ENCODE measurements at regions not wholly inside any gene's neighbourhood (a gene's known extent, or its start where the extent isn't known, plus 50 kb on each side); places are given as distances from the start of the nearest gene placed in this dataset.

- H3K4me3 ChIP-seq (replicated peaks in 1 of 2; ENCODE audit: low read depth in 2 of 2, low read length in 2 of 2): no peak overlapping the region
- peak; percentile 15 to 58 for DNase-seq (ENCODE audit: low read depth in 2 of 2)
- TF ChIP-seq CTCF (IDR thresholded peaks at IDR 0.05; ENCODE audit: low read depth, low read length): no peak
These were observed 258.0 kb upstream of the DDHD1 start for GRCh38 chr14:53411125-53411524.

GRCh38 chr14:53409969-53410368 lies 256.8 kb upstream of the DDHD1 start:
- H3K4me3 ChIP-seq (replicated peaks in 1 of 2; ENCODE audit: low read depth in 2 of 2, low read length in 2 of 2): no peak overlapping the region
- TF ChIP-seq CTCF (IDR thresholded peaks at IDR 0.05; ENCODE audit: low read depth, low read length): no peak
- peak in 1 of 2 donors; percentile 70 for DNase-seq (ENCODE audit: low read depth in 2 of 2)

- no peak for TF ChIP-seq CTCF (IDR thresholded peaks at IDR 0.05; ENCODE audit: low read depth, low read length)
- H3K4me3 ChIP-seq (replicated peaks in 1 of 2; ENCODE audit: low read depth in 2 of 2, low read length in 2 of 2): no peak overlapping the region
- DNase-seq (ENCODE audit: low read depth in 2 of 2): no peak
These were observed 256.2 kb upstream of the DDHD1 start for GRCh38 chr14:53409289-53409688.

- no peak for TF ChIP-seq CTCF (IDR thresholded peaks at IDR 0.05; ENCODE audit: low read depth, low read length)
- DNase-seq (ENCODE audit: low read depth in 2 of 2): no peak
- H3K4me3 ChIP-seq (replicated peaks in 1 of 2; ENCODE audit: low read depth in 2 of 2, low read length in 2 of 2): no peak overlapping the region
These were observed 255.2 kb upstream of the DDHD1 start for GRCh38 chr14:53408175-53408879.

GRCh38 chr14:53406519-53406918 lies 253.4 kb upstream of the DDHD1 start:
- no peak for DNase-seq (ENCODE audit: low read depth in 2 of 2)
- H3K4me3 ChIP-seq (replicated peaks in 1 of 2; ENCODE audit: low read depth in 2 of 2, low read length in 2 of 2): no peak overlapping the region
- no peak for TF ChIP-seq CTCF (IDR thresholded peaks at IDR 0.05; ENCODE audit: low read depth, low read length)

- no peak for DNase-seq (ENCODE audit: low read depth in 2 of 2)
- no peak overlapping the region for H3K4me3 ChIP-seq (replicated peaks in 1 of 2; ENCODE audit: low read depth in 2 of 2, low read length in 2 of 2)
- TF ChIP-seq CTCF (IDR thresholded peaks at IDR 0.05; ENCODE audit: low read depth, low read length): no peak
These were observed 248.5 kb upstream of the DDHD1 start for GRCh38 chr14:53401646-53402045.

GRCh38 chr14:53399057-53399456 lies 245.9 kb upstream of the DDHD1 start:
- TF ChIP-seq CTCF (IDR thresholded peaks at IDR 0.05; ENCODE audit: low read depth, low read length): peak; percentile 24
- H3K4me3 ChIP-seq (replicated peaks in 1 of 2; ENCODE audit: low read depth in 2 of 2, low read length in 2 of 2): no peak overlapping the region
- DNase-seq (ENCODE audit: low read depth in 2 of 2): peak; percentile 44 to 78
